GM19035 (cell line): ENCODE measurements at regions not wholly inside any gene's neighbourhood (a gene's known extent, or its start where the extent isn't known, plus 50 kb on each side); places are given as distances from the start of the nearest gene placed in this dataset.

Experiments
- ATAC-seq: cut with Tn5 transposase; IDR thresholded peaks from one replicate; pipeline ENCODE4 v1.9.1; 2021; ENCODE audit not compliant: unreplicated experiment

DNA sequence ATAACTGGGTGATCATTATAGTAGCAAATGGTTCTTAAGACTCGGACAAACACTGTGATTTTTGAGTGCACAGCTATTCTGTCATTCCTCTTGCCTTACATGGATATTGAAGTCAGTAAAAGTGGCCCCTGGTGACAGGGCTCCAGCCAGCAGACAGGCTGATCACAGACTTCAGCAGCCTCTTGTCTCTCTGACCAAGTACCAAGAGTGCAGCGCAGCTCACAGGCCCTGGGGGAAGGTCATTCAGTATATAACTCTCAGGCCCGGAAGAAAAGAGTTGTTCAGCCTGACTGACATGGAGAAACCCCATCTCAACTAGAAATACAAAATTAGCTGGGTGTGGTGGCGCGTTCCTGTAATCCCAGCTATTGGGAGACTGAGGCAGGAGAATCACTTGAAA lies 202.6 kb downstream of the HRH4 start:
- ATAC-seq = no peak

DNA sequence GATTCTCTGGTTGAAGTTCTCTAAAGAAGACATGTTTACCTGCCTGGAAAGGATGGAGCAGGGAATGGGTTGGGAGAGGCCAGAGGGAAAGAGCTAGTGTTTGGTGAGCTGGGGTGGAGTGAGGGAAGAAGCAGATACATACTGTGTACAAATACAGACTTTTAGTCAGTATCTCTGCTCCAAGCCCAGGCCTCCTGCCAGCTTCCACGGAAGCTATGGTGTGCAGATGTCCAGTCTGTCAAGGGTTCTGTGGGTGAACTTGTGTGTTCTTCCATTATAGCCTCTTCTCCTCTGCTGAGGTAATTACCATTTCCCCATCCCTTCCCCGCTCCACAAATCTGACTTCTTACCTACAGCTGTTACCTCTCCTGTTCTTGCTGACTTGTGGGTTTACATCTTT lies 208.6 kb downstream of the HRH4 start:
- ATAC-seq = no peak

DNA sequence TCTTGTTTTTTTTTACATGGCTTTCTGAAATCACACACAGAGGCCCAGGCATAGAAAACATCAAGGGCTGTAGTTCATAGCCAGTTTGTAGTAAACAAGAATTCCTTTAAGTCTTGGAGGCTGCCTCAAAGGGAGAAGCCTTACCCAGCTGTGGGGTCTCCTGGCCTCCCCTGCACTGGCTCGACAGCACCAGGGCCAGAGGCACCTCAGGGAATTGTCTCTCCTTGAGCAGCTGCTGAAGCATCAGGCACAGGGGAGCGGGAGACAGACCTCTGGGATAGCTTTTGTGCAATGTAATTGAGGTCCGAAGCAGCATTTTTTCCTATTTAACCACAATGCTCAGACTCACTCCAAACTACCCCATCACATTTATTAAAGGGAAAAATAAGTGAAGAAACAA lies 209.1 kb downstream of the HRH4 start:
- no peak for ATAC-seq

DNA sequence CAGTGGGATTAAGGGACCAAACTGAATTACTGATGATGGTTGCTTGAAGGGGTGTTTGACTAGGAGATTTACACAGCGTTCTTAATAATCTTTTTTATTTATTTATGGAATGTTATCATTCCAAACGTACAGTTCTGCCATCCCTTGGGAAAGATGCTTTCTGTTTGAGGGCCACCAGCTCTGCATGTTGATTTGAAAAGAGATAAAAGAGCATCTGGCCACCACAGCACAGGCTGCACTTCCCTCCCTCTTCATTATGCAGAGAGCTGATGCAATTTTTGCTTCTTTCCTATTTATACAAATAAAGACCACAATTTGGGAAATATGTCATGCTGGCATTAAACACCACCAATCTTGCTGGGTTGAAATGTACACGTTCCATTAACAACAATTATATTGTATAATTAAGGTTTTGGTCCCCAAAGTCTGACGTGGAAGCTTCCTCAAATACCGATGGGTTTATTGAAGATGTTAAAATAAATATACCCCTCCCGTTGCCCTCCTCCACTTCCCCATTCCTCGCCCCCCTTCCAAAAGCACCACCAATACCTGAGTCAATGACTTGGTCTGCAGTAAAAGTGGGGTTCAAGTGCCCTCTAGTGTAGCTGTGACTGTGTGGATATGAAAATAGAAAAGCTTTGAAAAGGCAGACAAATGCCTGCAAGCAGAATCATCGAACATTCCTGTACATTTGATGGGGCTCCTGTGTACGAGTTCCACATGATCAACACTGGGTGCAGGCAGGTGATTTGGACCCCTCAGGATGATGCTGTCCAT lies 211.9 kb downstream of the HRH4 start:
- ATAC-seq = no peak

DNA sequence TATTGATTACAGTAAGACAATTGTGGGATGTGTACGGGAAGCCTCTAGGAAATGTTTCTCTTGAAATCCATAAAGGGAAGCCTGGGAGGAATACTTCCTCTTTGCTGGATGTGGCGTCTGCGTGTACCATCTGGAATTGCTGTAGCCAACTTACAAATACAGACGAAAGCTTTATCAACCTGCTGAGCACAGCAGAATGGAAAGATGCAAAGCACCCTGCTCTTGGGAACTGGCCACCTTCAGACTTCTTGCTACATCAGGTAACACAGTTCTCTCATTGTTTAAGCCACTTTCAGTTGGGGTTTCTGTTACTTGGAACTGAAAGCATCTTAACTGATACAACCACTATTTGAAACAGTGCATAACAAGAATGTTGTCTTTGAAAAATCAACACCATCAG lies 213.8 kb downstream of the HRH4 start:
- ATAC-seq = no peak

DNA sequence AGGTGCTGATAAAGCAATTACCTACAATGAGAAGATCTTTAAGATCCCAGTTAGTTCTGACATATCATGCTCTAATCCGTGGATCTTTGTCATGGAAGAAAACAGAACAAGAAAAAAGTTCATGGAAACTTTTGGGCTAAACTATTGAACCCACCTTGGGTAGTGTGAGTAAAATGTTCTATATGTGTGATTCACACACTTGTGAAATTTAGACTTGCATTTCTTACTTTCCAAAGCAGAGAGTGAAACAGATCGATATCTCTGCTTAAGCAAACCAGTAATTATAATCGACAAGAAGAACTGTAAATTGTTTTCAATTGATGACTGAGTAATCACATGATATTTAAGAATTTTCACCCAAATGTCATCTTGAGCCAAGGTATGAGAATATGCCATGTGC lies 214.2 kb downstream of the HRH4 start:
- no peak for ATAC-seq

DNA sequence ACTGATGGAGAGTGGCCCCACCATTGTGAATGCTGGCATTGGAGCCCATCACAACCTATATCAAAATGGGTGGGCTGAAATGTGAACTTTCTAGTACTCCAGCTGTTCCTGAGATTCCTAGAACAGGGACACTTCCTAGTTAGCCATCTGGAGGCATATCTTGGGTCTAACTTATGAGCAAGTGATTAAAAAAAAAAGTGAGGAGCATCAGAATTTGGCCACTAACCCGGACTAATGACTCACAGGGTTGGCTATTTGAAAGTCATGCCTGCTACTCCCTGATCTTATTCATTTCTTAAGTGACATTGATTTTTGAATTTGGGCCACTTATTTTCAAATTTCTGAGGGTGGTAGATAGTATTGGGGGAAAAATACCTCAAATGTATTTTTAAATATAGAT lies 216.6 kb downstream of the HRH4 start:
- no peak for ATAC-seq

DNA sequence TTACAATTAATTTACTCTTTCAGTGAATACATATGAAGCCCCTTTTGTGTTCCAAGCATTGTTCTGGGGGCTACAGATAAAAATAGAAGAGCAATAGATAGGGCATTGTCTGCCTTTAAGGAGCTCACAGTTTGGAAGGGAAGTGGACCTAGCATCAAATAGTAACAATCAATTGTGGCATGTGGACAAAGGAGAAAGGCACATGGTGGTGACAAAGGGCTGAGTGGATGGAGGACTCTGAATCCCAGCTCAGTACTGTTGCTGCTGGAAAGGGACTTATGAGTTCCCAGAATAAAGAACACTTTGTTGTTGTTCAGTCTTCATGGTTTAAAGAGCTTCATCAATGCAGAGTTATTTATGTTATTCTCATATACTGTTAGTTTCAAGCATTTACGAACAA lies 217.7 kb downstream of the HRH4 start:
- ATAC-seq = no peak

DNA sequence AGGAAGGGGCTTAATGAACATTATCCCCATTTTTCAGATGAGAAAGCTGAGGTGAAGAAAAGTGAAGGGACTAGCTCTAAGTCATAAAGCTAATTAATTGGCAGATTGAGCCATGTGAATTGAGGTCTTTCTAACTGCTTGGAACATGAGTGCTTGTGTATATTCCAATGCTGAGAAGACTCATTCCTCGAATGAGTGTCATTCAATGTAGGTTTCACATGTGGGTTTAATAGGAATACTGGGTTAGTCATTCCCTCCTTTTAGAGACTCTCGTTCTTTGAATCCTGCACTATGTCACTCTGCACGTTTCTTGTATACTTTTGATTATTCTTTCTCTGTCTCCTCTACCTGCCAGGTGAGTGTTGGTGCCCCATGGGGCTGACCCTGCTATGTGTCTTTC lies 218.2 kb downstream of the HRH4 start:
- ATAC-seq = no peak

DNA sequence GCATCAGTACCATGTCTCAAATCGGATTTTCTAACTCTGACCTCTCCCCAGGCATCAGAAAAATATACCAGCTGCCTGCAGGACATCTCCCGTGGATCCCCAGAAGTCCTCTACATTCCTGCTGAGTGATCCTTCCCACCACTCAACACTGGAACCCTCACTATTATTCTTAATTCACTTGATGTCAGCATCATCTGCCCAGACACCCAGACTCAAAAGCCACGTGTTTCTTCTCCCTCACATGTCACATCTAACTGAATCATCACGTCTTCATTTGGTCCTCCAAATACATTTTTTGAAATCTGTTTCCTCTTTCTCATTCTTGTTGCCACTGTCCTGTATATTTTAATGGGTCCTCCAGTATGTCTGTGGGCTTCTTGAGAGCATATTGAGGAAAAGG lies 218.6 kb downstream of the HRH4 start:
- ATAC-seq = no peak

DNA sequence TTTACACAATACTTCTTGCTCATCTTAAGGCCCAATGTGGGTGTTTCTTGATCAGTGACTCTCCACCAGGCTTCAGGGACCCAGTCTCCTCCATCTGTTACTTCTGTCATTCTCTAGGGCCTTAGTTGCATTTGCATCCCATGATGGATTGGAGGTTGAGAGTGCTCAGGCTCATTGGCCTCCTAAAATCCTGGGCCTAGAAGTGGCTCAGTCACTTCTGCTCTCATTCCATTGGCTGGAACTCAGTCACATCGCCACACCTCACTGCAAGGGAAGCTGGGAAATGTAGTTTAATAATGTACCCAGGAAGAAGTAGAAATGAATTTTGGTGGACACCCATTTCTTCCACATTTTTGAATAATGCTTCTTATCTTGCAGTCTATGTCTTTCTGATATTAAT lies 223.5 kb downstream of the HRH4 start:
- no peak for ATAC-seq

DNA sequence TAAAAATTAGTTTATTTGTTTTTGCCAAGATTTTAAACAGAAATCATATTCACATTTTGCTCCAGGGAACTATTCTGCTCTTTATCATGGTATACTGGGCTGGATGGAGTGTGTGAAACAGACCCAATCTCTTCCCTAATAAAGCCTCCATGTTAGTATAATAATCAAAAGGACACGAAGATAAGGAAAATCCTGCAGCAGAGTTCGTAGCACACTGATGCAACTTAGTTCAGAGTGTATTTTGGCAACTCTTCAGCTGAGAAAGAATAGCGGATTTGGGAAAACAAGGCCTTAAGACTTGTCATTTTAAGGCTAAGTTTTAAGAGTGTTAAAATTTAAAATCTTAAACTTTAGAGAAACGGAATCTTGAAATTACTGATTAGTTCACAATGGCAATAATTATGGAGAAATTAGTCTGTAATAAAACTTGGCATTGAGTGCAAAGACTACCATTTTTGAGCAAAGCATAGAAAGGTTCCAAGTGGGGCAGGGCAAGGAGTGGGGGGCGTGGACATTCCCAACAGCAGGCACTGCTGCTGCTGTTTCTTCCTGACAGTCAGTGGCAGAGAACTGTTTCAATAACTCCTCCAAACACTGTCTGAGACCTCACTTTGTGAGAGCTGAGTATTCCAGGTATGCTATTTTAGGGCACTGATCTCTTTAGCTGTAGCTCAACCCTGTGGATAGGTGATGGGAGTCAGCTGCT lies 225.0 kb downstream of the HRH4 start:
- ATAC-seq = no peak

DNA sequence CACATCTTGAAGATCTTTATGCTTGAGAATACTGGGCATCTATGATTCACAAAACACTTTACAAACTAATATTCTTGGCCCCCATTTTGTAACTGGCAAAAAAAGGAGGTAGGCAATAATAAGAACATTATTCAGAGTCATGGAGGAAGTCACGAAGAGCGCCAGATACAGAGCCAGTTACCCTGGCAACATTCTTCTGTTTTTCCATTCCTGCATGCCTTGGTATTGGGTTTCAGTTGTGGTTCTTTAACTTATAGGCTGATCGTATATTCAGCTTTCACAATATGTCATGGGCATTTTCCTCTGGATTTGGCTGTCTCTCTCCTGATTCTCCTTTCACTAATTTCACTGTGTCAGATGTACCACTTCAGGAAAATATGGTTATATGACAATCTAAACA lies 234.7 kb downstream of the HRH4 start:
- ATAC-seq = no peak

DNA sequence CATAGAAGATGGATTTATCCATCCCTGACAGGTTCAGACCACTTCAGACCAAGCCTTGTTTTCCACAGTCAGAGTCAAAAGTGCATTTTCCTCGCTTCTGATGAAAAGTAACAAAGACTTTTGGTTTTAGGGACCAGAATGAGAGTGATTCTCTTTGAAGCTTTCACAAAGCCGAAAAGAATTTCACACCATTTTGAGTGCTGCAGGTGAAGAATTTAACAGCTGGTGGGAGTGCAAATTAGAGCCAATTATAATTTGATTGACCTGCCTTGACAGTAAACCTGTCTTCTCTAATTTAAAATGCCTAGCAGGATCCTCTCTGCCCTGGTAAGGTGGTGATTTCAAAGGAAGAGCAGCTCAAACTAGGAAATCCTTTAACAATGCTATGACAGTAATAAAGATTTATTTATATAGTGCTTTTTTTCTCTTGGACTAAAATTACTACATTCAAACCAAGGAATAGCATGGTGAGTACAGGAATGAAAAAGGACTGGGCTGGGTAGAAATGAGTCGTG lies 241.6 kb downstream of the HRH4 start:
- ATAC-seq = no peak

DNA sequence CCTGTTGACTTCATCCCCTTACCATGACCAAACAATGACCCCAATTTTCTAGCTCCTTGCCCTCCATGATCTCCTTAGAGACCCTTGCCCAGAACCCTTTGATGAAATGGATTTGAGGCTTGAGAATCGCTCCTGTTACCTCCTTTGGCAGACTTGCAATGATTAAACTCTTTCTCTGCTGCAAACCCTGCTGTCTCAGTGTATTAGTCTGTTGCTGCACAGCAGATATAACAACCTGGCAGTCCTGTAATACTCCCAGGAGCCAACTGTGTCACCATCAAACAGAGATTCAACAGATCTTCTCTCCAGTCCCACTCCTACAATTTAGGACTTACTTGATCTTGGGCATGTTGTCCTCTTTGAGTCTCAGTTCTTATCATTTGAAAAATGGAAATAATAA lies 242.9 kb downstream of the HRH4 start:
- no peak for ATAC-seq

DNA sequence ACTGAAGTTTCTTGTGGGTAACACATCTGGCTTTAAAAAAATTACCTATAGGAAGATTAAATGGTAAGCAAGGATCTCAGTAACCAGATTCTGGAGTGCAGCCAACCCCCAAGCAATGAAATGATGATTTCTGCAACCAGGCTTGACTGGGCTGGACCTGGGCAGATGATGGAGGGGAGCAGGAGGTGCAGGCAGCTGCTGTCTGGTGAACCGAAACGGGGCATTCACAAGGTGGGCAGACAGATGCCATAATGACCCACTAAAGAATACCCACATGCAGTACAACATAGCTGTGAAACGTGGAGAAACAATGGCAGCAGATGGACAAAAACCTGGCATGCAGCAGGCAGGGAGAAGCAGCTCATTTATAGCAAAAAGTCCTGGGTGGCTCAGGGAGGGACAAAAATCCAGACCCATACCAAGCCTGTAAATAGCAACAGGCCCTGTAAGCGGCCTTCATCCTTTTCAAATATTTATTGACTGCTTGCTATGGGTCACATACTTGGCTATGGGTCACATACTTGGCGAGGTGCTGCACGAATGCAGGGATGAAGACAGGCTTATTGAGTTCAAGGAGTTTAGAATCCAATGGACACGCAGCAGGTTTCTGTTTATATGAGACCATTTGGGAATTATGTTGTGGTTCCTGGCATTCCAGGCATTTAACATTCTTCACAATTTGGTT lies 244.7 kb downstream of the HRH4 start:
- ATAC-seq = no peak

DNA sequence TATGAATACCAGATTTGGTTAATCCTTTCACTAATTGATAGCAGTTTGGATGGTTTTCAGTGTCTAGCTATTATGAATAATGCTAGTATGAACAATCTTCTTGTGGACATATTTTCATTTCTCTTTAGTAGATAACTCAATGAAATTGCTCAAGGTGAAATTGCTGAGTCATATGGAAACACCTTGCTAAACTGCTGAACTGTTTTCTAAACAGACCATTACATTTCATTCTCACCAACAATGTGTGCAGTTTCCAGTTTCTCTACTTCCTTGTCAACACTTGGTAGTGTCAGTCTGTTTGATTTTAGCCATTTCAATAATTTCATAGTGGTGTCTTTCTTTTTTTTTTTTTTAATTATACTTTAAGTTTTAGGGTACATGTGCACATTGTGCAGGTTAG lies 250.0 kb downstream of the HRH4 start:
- ATAC-seq = no peak

DNA sequence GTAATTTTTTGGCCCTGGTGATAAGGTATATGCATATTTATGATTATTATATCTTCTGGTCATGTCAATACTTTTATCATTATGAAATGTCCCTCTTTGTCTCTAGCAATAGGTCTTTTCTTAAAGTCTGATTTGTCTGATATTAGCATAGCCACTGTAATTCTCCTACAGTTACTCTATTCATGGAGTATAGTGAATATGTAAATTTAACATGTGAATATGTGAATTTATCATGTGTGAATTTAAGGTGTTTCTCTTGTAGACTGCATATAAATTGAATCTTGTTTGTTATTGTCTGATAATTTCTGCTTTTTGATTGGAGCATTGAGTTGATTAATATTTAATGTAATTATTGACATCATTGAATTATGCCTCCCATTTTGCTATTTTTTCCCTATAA lies 259.4 kb downstream of the HRH4 start:
- ATAC-seq = no peak

DNA sequence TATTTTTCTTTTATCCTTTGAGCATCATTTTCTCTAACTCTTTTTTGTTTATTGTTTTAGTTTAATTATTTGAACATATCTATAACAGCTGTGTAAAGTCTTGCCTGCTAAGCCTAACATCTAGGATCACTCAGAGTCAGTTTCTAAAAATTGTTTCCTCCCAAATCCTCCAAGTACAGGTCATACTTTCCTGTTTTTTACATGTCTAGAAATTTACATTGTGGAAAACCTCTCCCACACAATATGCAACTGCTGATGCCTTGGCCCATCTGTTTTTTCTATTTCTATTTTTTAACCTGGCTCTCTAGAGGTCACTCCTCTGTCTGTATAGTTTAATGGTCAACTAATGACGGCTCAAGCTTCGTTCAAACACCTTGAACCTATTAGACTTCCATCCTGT lies 261.0 kb downstream of the HRH4 start:
- ATAC-seq = no peak

DNA sequence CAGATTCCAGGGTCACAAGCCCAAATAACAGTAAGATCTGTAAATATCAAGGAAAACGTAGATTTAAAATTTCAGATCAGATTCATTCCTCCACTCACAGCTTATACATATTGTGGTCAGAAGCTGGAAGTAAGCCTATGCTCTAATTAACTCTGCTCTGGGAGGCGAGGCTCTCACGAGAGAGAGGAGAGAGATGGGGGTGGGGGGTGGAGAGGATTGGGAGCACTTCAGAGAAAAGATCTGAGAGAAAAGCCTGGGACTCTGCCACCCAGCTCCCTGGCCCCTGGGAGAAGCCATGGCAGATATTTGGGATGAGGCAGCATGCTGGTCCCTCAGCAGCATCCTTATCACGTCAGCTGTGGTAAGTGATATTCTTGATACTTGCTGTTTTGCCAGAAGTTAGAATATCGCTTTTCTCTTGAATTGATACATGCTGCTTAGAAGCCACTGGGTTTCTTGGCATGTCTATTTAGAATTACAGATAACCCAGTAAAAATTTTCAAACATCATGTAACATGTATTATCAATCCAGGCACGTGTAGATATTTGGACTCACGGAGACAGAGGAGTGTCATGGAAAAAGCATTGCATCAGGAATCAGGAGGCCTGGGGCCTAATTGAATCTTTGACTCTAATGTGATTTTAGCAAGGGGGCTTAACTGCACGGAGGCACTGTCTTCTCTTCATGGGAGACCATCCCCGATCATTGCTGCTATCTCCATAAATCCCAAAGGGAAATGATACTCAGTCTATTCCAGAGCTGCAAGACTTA lies 265.4 kb downstream of the HRH4 start:
- ATAC-seq = no peak
